GM19397 (cell line): ENCODE measurements at regions not wholly inside any gene's neighbourhood (a gene's known extent, or its start where the extent isn't known, plus 50 kb on each side); places are given as distances from the start of the nearest gene placed in this dataset.

Experiments
- ATAC-seq: cut with Tn5 transposase; IDR thresholded peaks from one replicate; pipeline ENCODE4 v1.9.1; 2021; ENCODE audit warnings: mild to moderate bottlenecking, moderate library complexity; ENCODE audit not compliant: unreplicated experiment

GRCh38 chr4:74675673-74676279 is 118.5 kb downstream of the BTC start:
- no peak for ATAC-seq

- no peak for ATAC-seq
Measured at GRCh38 chr4:74682567-74683359, 111.6 kb downstream of the BTC start.

- no peak for ATAC-seq
Measured at GRCh38 chr4:74692972-74693371, 101.4 kb downstream of the BTC start.
